ENCODE measurements at regions not wholly inside any gene's neighbourhood (a gene's known extent, or its start where the extent isn't known, plus 50 kb on each side); places are given as distances from the start of the nearest gene placed in this dataset.

GRCh38 chr3:66577426-66578203, 76.8 kb upstream of the LRIG1 start:
- Histone ChIP-seq H3K4me3 (ENCODE audit: low read depth, low read length) (no peak overlapping the region), H3K36me3 (ENCODE audit: control insufficient read depth in 2 of 2, insufficient read depth in 1 of 2, low read length in 2 of 2) (no peaks in the 10 kb centered on the region), H3K4me1 (ENCODE audit: control insufficient read depth, insufficient read depth, low read length) (no peaks in the 10 kb centered on the region), H3K9me3 (ENCODE audit: control insufficient read depth, insufficient read depth, low read depth, low read length) (no peaks in the 10 kb centered on the region), H3K27ac (ENCODE audit: extremely low read depth, low read depth, low read length) (no peak overlapping the region)
- ChIA-PET POLR2A (no interaction called here), CTCF (no interaction called here)
- TF ChIP-seq ZNF324 (tag by site-specific recombination; IDR thresholded peaks at IDR 0.05) (no peak), ZNF221 (tag by site-specific recombination; IDR thresholded peaks at IDR 0.05; ENCODE audit: borderline replicate concordance) (no peak), ZNF155 (tag by site-specific recombination; IDR thresholded peaks at IDR 0.05) (no peak), ZNF513 (tag by site-specific recombination; IDR thresholded peaks at IDR 0.05) (no peak), ZNF280D (tag by site-specific recombination; IDR thresholded peaks at IDR 0.05) (no peak), ZNF23 (tag by site-specific recombination; IDR thresholded peaks at IDR 0.05; ENCODE audit: borderline replicate concordance) (no peak), ZNF48 (tag by site-specific recombination; IDR thresholded peaks at IDR 0.05) (no peak), ZNF571 (tag by site-specific recombination; IDR thresholded peaks at IDR 0.05) (no peak)

- CTCF ChIA-PET: no interaction called here
- POLR2A ChIA-PET: no interaction called here
- TF ChIP-seq ZNF155 (tag by site-specific recombination; IDR thresholded peaks at IDR 0.05) (no peak), GFI1B (tag by site-specific recombination; IDR thresholded peaks at IDR 0.05) (no peak), OSR2 (tag by site-specific recombination; IDR thresholded peaks at IDR 0.05) (no peak), ZNF670 (tag by site-specific recombination; IDR thresholded peaks at IDR 0.05; ENCODE audit: low read depth) (no peak), ZNF341 (tag by site-specific recombination; IDR thresholded peaks at IDR 0.05; ENCODE audit: low read depth) (no peak), SP3 (tag by site-specific recombination; IDR thresholded peaks at IDR 0.05) (no peak), ZNF513 (tag by site-specific recombination; IDR thresholded peaks at IDR 0.05) (no peak), ZNF121 (tag by site-specific recombination; IDR thresholded peaks at IDR 0.05) (no peak), ZNF843 (tag by site-specific recombination; IDR thresholded peaks at IDR 0.05) (no peak), ZNF544 (tag by site-specific recombination; IDR thresholded peaks at IDR 0.05) (no peak), PRDM10 (tag by site-specific recombination; IDR thresholded peaks at IDR 0.05) (no peak)
Observed at GRCh38 chr3:66581256-66581655, 80.4 kb upstream of the LRIG1 start.

More at GRCh38 chr3:66581256-66581655, 80.4 kb upstream of the LRIG1 start:
- Histone ChIP-seq H3K27ac (ENCODE audit: extremely low read depth, low read depth, low read length) (no peak overlapping the region), H3K4me3 (ENCODE audit: low read depth, low read length) (no peak overlapping the region), H3K4me1 (ENCODE audit: control insufficient read depth, insufficient read depth, low read length) (no peaks in the 10 kb centered on the region), H3K9me3 (ENCODE audit: control insufficient read depth, insufficient read depth, low read depth, low read length) (no peaks in the 10 kb centered on the region), H3K36me3 (ENCODE audit: control insufficient read depth in 2 of 2, insufficient read depth in 1 of 2, low read length in 2 of 2) (no peaks in the 10 kb centered on the region)

Data from HEK293 (cell line).